NT2/D1 (cell line): ENCODE measurements at regions not wholly inside any gene's neighbourhood (a gene's known extent, or its start where the extent isn't known, plus 50 kb on each side); places are given as distances from the start of the nearest gene placed in this dataset.

Source experiments
- DNase-seq: peaks from one replicate; pipeline ENCODE4 v3.0.0-alpha.2; 2011; ENCODE audit warnings: low read depth, low spot score
- H3K27me3 ChIP-seq: 2 replicates; pipeline ENCODE4 v1.6.0; 2011; ENCODE audit warnings: mild to moderate bottlenecking; ENCODE audit not compliant: insufficient read length, insufficient read depth
- H3K36me3 ChIP-seq: 2 replicates; pipeline ENCODE4 v1.6.1; 2011; ENCODE audit warnings: mild to moderate bottlenecking, low read length, mixed read lengths; ENCODE audit not compliant: insufficient read depth, insufficient read length
- H3K4me1 ChIP-seq: 2 replicates; pipeline ENCODE4 v1.5.1; 2011; ENCODE audit not compliant: insufficient read depth, insufficient read length
- H3K4me3 ChIP-seq: 2 replicates; pipeline ENCODE4 v1.5.1; 2011; ENCODE audit warnings: low read depth; ENCODE audit not compliant: insufficient read length
- H3K9ac ChIP-seq: 2 replicates; pipeline ENCODE4 v1.6.0; 2011; ENCODE audit warnings: low read depth; ENCODE audit not compliant: insufficient read length
- H3K9me3 ChIP-seq: 2 replicates; pipeline ENCODE4 v1.5.1; 2011; ENCODE audit warnings: mild to moderate bottlenecking, low read length; ENCODE audit not compliant: insufficient read depth
- SUZ12 ChIP-seq: IDR thresholded peaks from 2 replicates; pipeline ENCODE4 v1.6.1; 2011; ENCODE audit not compliant: insufficient read length, insufficient read depth; ENCODE audit errors: extremely low read depth
- YY1 ChIP-seq: IDR thresholded peaks from 2 replicates; pipeline ENCODE4 v1.6.1; 2011; ENCODE audit not compliant: insufficient read length, insufficient read depth
- ZNF274 ChIP-seq: IDR thresholded peaks from 2 replicates; pipeline ENCODE4 v1.6.1; 2011; ENCODE audit warnings: mild to moderate bottlenecking, low read depth, low read length

DNA sequence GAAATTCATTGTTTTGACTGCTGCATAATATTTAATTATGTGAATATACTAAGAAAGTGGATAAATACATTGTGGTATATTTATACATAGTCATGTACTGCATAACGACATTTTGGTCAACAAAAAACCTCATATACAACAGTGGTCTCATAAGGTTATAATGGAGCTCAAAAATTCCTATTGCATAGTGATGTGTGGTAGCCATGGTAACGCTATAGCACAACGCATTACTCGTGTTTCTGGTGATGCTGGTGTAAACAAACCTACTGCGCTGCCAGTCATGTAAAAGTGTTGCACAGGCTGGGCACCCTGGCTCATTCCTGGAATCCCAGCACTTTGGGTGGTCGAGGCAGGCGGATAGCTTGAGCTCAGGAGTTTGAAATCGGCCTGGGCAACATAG lies 52.6 kb upstream of the NHLH2 start:
- Histone ChIP-seq H3K27me3 (no peaks in the 10 kb centered on the region), H3K4me3 (no peak overlapping the region), H3K4me1 (no peaks in the 10 kb centered on the region), H3K9ac (no peak overlapping the region), H3K9me3 (no peaks in the 10 kb centered on the region), H3K36me3 (no peaks in the 10 kb centered on the region)
- no peak for TF ChIP-seq ZNF274
- no peak for TF ChIP-seq SUZ12
- TF ChIP-seq YY1, result no peak
- no peak for DNase-seq

DNA sequence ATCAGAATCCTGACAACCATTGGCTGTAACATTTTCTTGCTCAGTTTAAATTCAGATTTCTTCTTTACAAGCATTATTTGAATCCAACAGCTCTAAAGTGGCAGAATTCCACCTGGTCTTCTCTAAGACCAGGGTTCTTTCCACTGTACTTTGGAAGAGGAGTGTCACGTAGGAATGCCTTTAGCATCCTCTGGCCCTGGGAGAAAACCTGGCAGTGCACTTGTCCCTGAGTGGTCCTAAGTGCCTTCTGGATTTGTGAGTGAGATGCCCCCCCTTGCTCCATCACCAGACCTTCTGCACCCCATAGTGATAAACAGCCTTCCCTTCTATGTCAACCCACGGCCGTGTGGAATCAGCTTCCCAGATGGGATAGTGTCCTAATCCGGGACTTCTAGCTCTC lies 57.1 kb upstream of the NHLH2 start:
- Histone ChIP-seq H3K27me3 (no peaks in the 10 kb centered on the region), H3K9ac (no peak overlapping the region), H3K36me3 (no peaks in the 10 kb centered on the region), H3K9me3 (no peaks in the 10 kb centered on the region), H3K4me3 (no peak overlapping the region), H3K4me1 (no peaks in the 10 kb centered on the region)
- DNase-seq, result no peak
- TF ChIP-seq ZNF274 (no peak), SUZ12 (no peak), YY1 (no peak)

DNA sequence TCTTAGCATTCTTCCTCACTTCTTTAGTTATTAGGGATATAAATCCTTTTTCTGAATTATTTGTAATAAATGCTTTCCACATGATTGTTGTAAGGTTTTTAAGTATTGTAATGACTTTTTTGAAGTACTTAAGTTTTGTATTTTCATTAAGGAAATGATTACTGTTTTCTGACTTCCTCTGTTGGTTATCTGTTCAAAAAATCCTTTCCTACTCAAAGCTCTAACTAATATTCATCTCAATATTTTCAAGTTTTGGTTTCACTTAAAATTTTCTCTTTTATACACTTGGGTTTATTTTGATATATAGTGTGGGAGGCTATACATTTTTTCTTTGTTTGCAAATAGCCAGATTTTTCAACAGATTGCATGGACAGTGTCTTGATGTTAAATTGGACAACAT lies 59.9 kb upstream of the NHLH2 start:
- no peaks in the 10 kb centered on the region for H3K27me3 ChIP-seq
- TF ChIP-seq ZNF274, result no peak
- TF ChIP-seq YY1, result no peak
- no peak for TF ChIP-seq SUZ12
- H3K4me1 ChIP-seq, result no peaks in the 10 kb centered on the region
- no peaks in the 10 kb centered on the region for H3K36me3 ChIP-seq
- no peak overlapping the region for H3K4me3 ChIP-seq
- no peaks in the 10 kb centered on the region for H3K9me3 ChIP-seq
- no peak for DNase-seq
- H3K9ac ChIP-seq, result no peak overlapping the region

DNA sequence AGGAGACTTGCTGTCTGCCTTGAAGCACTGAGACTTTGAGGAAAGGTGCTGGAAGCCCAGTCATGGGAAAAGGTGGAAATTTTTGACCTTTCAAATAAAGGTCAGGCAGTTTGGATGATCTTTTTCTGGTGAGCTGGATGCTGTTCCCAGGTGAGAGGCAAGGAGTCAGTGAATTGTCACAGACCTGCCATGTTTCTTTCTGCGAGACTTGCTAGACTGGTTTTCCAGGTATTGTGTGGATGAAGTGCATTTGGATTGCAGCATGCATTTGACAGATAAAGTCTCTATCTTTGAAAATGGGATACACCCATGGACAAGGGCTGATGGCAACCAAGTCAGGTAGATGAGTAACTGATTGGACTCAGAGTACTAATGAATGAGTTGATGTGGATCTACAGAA lies 65.7 kb upstream of the NHLH2 start:
- H3K36me3 ChIP-seq, result no peaks in the 10 kb centered on the region
- no peak overlapping the region for H3K4me3 ChIP-seq
- no peak for DNase-seq
- H3K9me3 ChIP-seq, result peaks cover 10% of the 10 kb centered on the region; the same call in 1 of the 2 replicates
- no peak overlapping the region for H3K9ac ChIP-seq
- H3K4me1 ChIP-seq, result no peaks in the 10 kb centered on the region
- H3K27me3 ChIP-seq, result no peaks in the 10 kb centered on the region
- TF ChIP-seq SUZ12 (no peak), ZNF274 (no peak), YY1 (no peak)

DNA sequence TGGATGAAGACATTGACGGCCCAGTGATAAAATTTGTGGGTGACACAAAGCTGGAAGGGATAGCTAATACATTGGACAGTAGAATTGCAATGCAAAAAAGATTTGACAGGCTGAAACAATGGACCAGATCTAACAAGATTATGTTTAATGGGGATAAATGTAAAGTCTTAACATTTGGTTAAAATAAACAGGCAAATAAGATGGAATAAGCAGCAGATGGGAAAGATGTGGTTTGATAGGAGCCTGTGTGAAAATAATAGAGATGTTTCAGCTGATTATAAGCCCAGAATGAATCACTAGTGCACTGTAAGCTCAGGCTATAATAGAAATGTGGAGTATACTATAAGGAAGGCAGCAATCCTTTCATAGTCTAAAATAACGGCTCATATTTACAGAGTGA lies 66.2 kb upstream of the NHLH2 start:
- TF ChIP-seq SUZ12 (no peak), ZNF274 (no peak), YY1 (no peak)
- no peak for DNase-seq
- Histone ChIP-seq H3K4me3 (no peak overlapping the region), H3K36me3 (no peaks in the 10 kb centered on the region), H3K27me3 (no peaks in the 10 kb centered on the region), H3K4me1 (no peaks in the 10 kb centered on the region), H3K9me3 (peaks cover 15% of the 10 kb centered on the region; the same call in 1 of the 2 replicates), H3K9ac (no peak overlapping the region)

DNA sequence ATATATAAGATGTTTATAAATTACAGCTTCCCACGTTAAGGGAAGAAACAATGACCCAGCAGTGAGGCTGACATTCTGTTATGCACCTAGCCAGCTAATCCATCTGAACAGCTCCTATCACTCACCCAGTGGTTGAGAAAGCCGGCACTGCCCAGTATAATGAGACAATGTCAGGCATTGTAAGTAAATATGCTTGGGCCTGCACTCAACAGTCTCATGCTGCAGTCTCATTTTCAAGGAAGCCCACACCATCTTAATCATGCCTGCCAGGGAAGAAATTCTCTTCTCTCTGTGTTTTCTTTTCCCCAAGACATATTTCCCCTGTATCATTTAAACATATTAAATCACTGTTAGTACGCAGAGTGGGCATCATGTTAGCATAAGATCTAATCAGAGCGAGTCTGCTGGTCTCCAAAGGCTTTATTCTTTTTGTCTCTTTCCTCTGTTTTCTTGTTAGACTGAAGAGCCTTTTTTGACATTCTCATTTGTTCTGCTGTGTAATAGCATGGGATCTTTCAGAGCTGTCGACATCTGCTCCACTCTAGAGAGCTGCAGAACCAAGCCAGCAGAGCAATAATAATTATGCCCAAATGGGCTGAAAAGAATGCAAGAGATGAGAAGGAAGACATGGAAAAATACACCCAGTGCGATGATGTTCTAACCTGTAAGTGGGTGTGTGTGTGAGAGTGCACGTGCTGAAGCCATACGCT lies 67.6 kb upstream of the SLC22A15 start:
- no peak for DNase-seq
- no peaks in the 10 kb centered on the region for H3K4me1 ChIP-seq
- no peak for TF ChIP-seq SUZ12
- TF ChIP-seq ZNF274, result no peak
- no peak for TF ChIP-seq YY1

DNA sequence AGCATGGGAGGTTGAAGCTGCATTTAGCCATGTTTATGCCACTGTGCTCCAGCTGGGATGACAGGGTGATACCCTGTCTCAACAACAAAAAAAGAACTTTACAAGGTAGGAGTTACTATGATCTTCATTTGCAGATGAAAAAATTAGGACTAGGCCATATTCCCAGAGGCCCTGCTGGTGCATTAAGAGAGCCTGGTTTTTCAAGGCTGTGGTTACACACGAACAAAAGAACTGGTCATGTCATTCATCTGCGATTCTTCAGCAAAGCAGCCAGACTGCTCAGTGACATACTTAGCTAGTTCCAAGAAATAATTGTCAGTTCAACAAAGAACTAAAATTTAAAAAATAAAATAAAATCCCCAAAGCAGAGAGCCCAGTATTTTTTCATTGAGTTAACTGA lies 66.1 kb upstream of the SLC22A15 start:
- no peaks in the 10 kb centered on the region for H3K27me3 ChIP-seq
- H3K9ac ChIP-seq, result no peak overlapping the region
- H3K4me1 ChIP-seq, result no peaks in the 10 kb centered on the region
- H3K36me3 ChIP-seq, result no peaks in the 10 kb centered on the region
- no peak overlapping the region for H3K4me3 ChIP-seq
- no peak for TF ChIP-seq SUZ12
- no peak for TF ChIP-seq YY1
- no peak for TF ChIP-seq ZNF274
- no peak for DNase-seq
- peaks cover 22% of the 10 kb centered on the region; the same call in 1 of the 2 replicates for H3K9me3 ChIP-seq

More for the DNA sequence above, 67.6 kb upstream of the SLC22A15 start:
- Histone ChIP-seq H3K9me3 (peaks cover 22% of the 10 kb centered on the region; the same call in 1 of the 2 replicates), H3K9ac (no peak overlapping the region), H3K36me3 (no peaks in the 10 kb centered on the region), H3K27me3 (no peaks in the 10 kb centered on the region), H3K4me3 (no peak overlapping the region)
